Choroid plexus epithelial cell (primary cell): ENCODE measurements at regions not wholly inside any gene's neighbourhood (a gene's known extent, or its start where the extent isn't known, plus 50 kb on each side); places are given as distances from the start of the nearest gene placed in this dataset.

ENCODE experiments used
- DNase-seq: peaks from one replicate; pipeline ENCODE4 v3.0.0-alpha.2; 2010; ENCODE audit warnings: low read depth
- H3K4me3 ChIP-seq: 2 replicates; pipeline ENCODE4 v1.5.1; 2011; ENCODE audit warnings: low read depth, mild to moderate bottlenecking, control low read depth, low read length, moderate library complexity
- TF ChIP-seq, protein P1 (sequence below): conservative IDR thresholded peaks from 2 replicates; pipeline ENCODE4 v1.5.1; 2011; ENCODE audit warnings: low read depth, mild to moderate bottlenecking, control low read depth, inconsistent platforms, low read length, moderate library complexity

- DNase-seq, result no peak
- TF ChIP-seq, protein P1, sequence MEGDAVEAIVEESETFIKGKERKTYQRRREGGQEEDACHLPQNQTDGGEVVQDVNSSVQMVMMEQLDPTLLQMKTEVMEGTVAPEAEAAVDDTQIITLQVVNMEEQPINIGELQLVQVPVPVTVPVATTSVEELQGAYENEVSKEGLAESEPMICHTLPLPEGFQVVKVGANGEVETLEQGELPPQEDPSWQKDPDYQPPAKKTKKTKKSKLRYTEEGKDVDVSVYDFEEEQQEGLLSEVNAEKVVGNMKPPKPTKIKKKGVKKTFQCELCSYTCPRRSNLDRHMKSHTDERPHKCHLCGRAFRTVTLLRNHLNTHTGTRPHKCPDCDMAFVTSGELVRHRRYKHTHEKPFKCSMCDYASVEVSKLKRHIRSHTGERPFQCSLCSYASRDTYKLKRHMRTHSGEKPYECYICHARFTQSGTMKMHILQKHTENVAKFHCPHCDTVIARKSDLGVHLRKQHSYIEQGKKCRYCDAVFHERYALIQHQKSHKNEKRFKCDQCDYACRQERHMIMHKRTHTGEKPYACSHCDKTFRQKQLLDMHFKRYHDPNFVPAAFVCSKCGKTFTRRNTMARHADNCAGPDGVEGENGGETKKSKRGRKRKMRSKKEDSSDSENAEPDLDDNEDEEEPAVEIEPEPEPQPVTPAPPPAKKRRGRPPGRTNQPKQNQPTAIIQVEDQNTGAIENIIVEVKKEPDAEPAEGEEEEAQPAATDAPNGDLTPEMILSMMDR, result no peak
- no peak overlapping the region for H3K4me3 ChIP-seq
These were observed 153.2 kb downstream of the FASLG start for GRCh38 chr1:172812118-172812517.

GRCh38 chr1:172813330-172813729 lies 154.4 kb downstream of the FASLG start:
- no peak overlapping the region for H3K4me3 ChIP-seq
- TF ChIP-seq, protein P1, result no peak
- no peak for DNase-seq

- no peak overlapping the region for H3K4me3 ChIP-seq
- DNase-seq, result no peak
- TF ChIP-seq, protein P1, result no peak
These were observed 155.5 kb downstream of the FASLG start for GRCh38 chr1:172814428-172814827.

DNA sequence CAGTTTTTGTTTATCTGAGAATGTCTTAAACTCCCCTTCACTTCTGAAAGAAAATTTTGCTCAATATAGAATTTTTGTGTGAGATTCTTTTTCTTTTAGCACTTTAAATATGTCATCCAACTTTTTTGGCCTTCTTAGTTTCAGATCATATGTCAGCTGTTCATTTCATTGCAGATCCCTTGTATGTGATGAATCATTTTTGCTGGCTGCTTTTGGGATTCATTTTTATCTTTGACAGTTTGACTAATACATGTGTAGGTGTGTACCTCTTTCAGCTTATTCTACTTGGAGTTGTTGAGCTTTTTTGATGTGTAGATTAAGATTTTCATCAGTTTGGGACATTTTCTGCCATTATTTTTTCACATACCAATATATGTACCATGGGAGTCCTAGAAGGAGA lies 156.8 kb downstream of the FASLG start:
- DNase-seq, result peak; percentile 38
- H3K4me3 ChIP-seq, result no peak overlapping the region
- TF ChIP-seq, protein P1, result no peak

DNA sequence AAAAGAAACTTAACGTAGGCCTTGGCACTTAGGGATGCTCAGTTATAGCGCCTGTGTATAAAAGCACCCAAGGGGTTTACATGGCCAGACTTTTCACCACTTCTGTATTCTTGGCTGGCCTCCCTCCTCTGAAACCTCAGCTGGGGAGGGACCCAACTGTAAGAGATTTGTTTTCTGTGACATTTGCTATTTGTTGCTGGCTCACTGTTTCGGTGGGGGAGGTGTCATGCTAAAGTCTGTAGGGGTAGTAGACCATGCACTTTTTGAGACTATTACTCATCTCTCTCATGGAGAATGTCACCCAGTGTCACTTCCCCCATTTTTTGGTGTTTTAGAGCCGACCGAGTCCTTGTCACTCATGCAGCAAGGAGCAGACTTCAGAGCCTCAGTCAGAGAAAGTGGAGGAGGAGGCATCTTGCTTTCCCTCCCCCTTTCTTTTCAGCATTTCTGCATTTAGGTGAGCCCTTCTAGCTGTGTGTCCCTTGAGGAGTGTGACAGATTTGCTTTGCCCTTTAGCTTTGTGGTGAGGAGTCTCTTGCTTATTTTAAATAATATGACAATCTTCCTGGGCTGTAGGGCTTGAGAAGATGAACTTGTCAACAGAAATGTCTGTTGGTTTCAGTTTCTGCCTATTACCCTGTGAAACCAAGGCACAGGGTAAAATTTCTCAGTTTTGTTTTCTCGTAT lies 160.1 kb downstream of the FASLG start:
- DNase-seq, result no peak
- H3K4me3 ChIP-seq, result no peak overlapping the region
- TF ChIP-seq, protein P1, result no peak

DNA sequence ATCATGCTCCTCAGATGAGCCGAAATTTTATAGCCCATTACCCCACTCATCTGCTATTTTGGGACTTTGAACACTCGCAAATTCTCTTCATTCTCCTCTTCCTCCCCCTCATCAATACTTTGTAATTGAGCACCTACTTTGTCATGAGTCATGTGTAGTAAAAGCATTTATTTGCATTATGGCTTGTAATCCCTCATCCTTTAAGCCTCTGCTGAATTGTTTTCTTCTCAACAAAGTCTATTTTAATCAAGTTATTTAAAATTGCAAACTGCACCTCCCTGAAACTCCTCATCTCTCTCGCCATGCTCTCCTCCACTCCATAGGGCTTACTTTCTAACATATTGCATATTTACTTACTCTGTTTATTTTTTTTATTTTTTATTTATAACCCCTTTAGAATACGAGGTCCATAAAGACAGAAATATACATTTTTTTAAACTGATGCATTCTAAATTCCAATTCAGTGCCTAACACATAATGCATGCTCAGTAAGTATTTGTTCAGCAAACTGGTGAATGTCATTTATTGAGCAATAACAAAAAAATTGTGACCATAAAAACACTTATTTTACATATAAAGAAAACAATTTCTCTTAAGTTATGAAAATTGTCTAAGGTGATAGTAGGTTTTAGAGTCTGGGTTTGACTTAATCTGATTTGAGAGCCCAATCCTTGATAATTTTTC lies 161.7 kb downstream of the FASLG start:
- TF ChIP-seq, protein P1, result no peak
- no peak for DNase-seq
- H3K4me3 ChIP-seq, result no peak overlapping the region
